ENCODE measurements at regions not wholly inside any gene's neighbourhood (a gene's known extent, or its start where the extent isn't known, plus 50 kb on each side); places are given as distances from the start of the nearest gene placed in this dataset.

- Histone ChIP-seq H4K20me1 (ENCODE audit: insufficient read depth, low read length) (no peaks in the 10 kb centered on the region), H3K79me2 (ENCODE audit: low read length) (no peaks in the 10 kb centered on the region), H3K27ac (ENCODE audit: low read length) (no peak overlapping the region), H3F3A (ENCODE audit: insufficient read depth, low read length) (no peaks in the 10 kb centered on the region), H3K4me3 (ENCODE audit: low read length) (no peak overlapping the region), H3K36me3 (replicated peaks; ENCODE audit: insufficient read depth, low read length) (no peaks in the 10 kb centered on the region), H2AFZ (ENCODE audit: low read length) (no peak overlapping the region), H3K27me3 (replicated peaks; ENCODE audit: insufficient read depth, low read length) (no peaks in the 10 kb centered on the region), H3K4me2 (ENCODE audit: low read depth, low read length) (no peak overlapping the region), H3K9me2 (replicated peaks; ENCODE audit: insufficient read depth, low read length) (no peaks in the 10 kb centered on the region), H3K9me3 (replicated peaks; ENCODE audit: insufficient read depth, low read length) (no peaks in the 10 kb centered on the region), H3K9ac (ENCODE audit: low read length) (no peak overlapping the region), H3K4me1 (ENCODE audit: low read length) (no peaks in the 10 kb centered on the region)
- DNase-seq, result no peak
- TF ChIP-seq CTCF (IDR thresholded peaks at IDR 0.05; ENCODE audit: low read length) (no peak), EZH2 (optimal IDR thresholded peaks at IDR 0.05; ENCODE audit: low read depth, low read length) (no peak), EZH2phosphoT487 (IDR thresholded peaks at IDR 0.05; ENCODE audit: low read length) (no peak)
Observed at GRCh38 chr3:72152551-72153476, 367.9 kb upstream of the PROK2 start.

GRCh38 chr3:72151465-72152238 lies 366.7 kb upstream of the PROK2 start:
- H3K4me1 ChIP-seq (ENCODE audit: low read length), result no peaks in the 10 kb centered on the region
- no peak overlapping the region for H3K9ac ChIP-seq (ENCODE audit: low read length)
- H3K27me3 ChIP-seq (replicated peaks; ENCODE audit: insufficient read depth, low read length), result no peaks in the 10 kb centered on the region
- no peak overlapping the region for H3K27ac ChIP-seq (ENCODE audit: low read length)
- H3K9me2 ChIP-seq (replicated peaks; ENCODE audit: insufficient read depth, low read length), result no peaks in the 10 kb centered on the region
- no peaks in the 10 kb centered on the region for H3K9me3 ChIP-seq (replicated peaks; ENCODE audit: insufficient read depth, low read length)
- no peak overlapping the region for H3K4me3 ChIP-seq (ENCODE audit: low read length)
- TF ChIP-seq EZH2phosphoT487 (IDR thresholded peaks at IDR 0.05; ENCODE audit: low read length) (no peak), CTCF (IDR thresholded peaks at IDR 0.05; ENCODE audit: low read length) (no peak), EZH2 (optimal IDR thresholded peaks at IDR 0.05; ENCODE audit: low read depth, low read length) (no peak)
- no peak overlapping the region for H3K4me2 ChIP-seq (ENCODE audit: low read depth, low read length)
- no peaks in the 10 kb centered on the region for H3K79me2 ChIP-seq (ENCODE audit: low read length)
- H3F3A ChIP-seq (ENCODE audit: insufficient read depth, low read length), result no peaks in the 10 kb centered on the region
- no peaks in the 10 kb centered on the region for H3K36me3 ChIP-seq (replicated peaks; ENCODE audit: insufficient read depth, low read length)
- no peak overlapping the region for H2AFZ ChIP-seq (ENCODE audit: low read length)
- H4K20me1 ChIP-seq (ENCODE audit: insufficient read depth, low read length), result no peaks in the 10 kb centered on the region
- no peak for DNase-seq

GRCh38 chr3:72150634-72151412 lies 365.9 kb upstream of the PROK2 start:
- Histone ChIP-seq H4K20me1 (ENCODE audit: insufficient read depth, low read length) (no peaks in the 10 kb centered on the region), H3K9ac (ENCODE audit: low read length) (no peak overlapping the region), H3K9me2 (replicated peaks; ENCODE audit: insufficient read depth, low read length) (no peaks in the 10 kb centered on the region), H3K9me3 (replicated peaks; ENCODE audit: insufficient read depth, low read length) (no peaks in the 10 kb centered on the region), H3K27ac (ENCODE audit: low read length) (no peak overlapping the region), H3K79me2 (ENCODE audit: low read length) (no peaks in the 10 kb centered on the region), H3K27me3 (replicated peaks; ENCODE audit: insufficient read depth, low read length) (no peaks in the 10 kb centered on the region), H3K4me3 (ENCODE audit: low read length) (no peak overlapping the region), H3K36me3 (replicated peaks; ENCODE audit: insufficient read depth, low read length) (no peaks in the 10 kb centered on the region), H3K4me1 (ENCODE audit: low read length) (no peaks in the 10 kb centered on the region), H3K4me2 (ENCODE audit: low read depth, low read length) (no peak overlapping the region), H3F3A (ENCODE audit: insufficient read depth, low read length) (no peaks in the 10 kb centered on the region), H2AFZ (ENCODE audit: low read length) (no peak overlapping the region)
- DNase-seq, result no peak
- TF ChIP-seq EZH2 (optimal IDR thresholded peaks at IDR 0.05; ENCODE audit: low read depth, low read length) (no peak), EZH2phosphoT487 (IDR thresholded peaks at IDR 0.05; ENCODE audit: low read length) (no peak), CTCF (IDR thresholded peaks at IDR 0.05; ENCODE audit: low read length) (no peak)
